Stimulated activated CD4-positive, alpha-beta T cell treated with anti-CD3 and anti-CD28 coated beads, Interleukin-15, amount 100 ng/mL, for 1 hour (primary cell): ENCODE measurements at regions not wholly inside any gene's neighbourhood (a gene's known extent, or its start where the extent isn't known, plus 50 kb on each side); places are given as distances from the start of the nearest gene placed in this dataset.

Experiments used
- DNase-seq, 2 donors: peaks; one replicate each; pipeline ENCODE4 v3.0.0-alpha.2; 2020; ENCODE audit warnings: low read depth in 1 of 2, low spot score in 1 of 2

GRCh38 chr6:166728884-166729530 lies 102.0 kb upstream of the RPS6KA2 start:
- DNase-seq: no peak

- no peak for DNase-seq
Measured at GRCh38 chr6:166726201-166726600, 99.2 kb upstream of the RPS6KA2 start.

GRCh38 chr6:166725571-166725970 lies 98.5 kb upstream of the RPS6KA2 start:
- DNase-seq: no peak

GRCh38 chr6:166724576-166724975 lies 97.5 kb upstream of the RPS6KA2 start:
- no peak for DNase-seq

GRCh38 chr6:166722785-166723184 lies 95.7 kb upstream of the RPS6KA2 start:
- DNase-seq: no peak

GRCh38 chr6:166721576-166721975 lies 94.5 kb upstream of the RPS6KA2 start:
- no peak for DNase-seq

- no peak for DNase-seq
Measured at GRCh38 chr6:166720856-166721255, 93.8 kb upstream of the RPS6KA2 start.

- no peak for DNase-seq
Measured at GRCh38 chr6:166719019-166719418, 92.0 kb upstream of the RPS6KA2 start.

GRCh38 chr6:166718516-166718915 lies 91.5 kb upstream of the RPS6KA2 start:
- no peak for DNase-seq

GRCh38 chr6:166716910-166717617 lies 90.0 kb upstream of the RPS6KA2 start:
- no peak for DNase-seq

- DNase-seq: no peak
Measured at GRCh38 chr6:166715992-166716391, 88.9 kb upstream of the RPS6KA2 start.

GRCh38 chr6:166715065-166715464 lies 88.0 kb upstream of the RPS6KA2 start:
- DNase-seq: no peak

- no peak for DNase-seq
Measured at GRCh38 chr6:166714581-166714980, 87.5 kb upstream of the RPS6KA2 start.

- DNase-seq: no peak
Measured at GRCh38 chr6:166714187-166714510, 87.1 kb upstream of the RPS6KA2 start.

- no peak for DNase-seq
Measured at GRCh38 chr6:166713434-166714186, 86.6 kb upstream of the RPS6KA2 start.

- no peak for DNase-seq
Measured at GRCh38 chr6:166712286-166713228, 85.5 kb upstream of the RPS6KA2 start.

- DNase-seq: no peak
Measured at GRCh38 chr6:166710084-166710483, 83.0 kb upstream of the RPS6KA2 start.

GRCh38 chr6:166708460-166708859 lies 81.4 kb upstream of the RPS6KA2 start:
- no peak for DNase-seq

GRCh38 chr6:166707045-166707444 lies 80.0 kb upstream of the RPS6KA2 start:
- no peak for DNase-seq

- no peak for DNase-seq
Measured at GRCh38 chr6:166705069-166705468, 78.0 kb upstream of the RPS6KA2 start.

- DNase-seq: no peak
Measured at GRCh38 chr6:166704171-166704570, 77.1 kb upstream of the RPS6KA2 start.
